T-helper 2 cell treated with Interferon-gamma antibody and Interleukin-4, amounts not matched to agents 5 μg/mL and 100 μg/mL, for 36 hours (primary cell): ENCODE measurements at regions not wholly inside any gene's neighbourhood (a gene's known extent, or its start where the extent isn't known, plus 50 kb on each side); places are given as distances from the start of the nearest gene placed in this dataset.

Source experiments
- DNase-seq: peaks from one replicate; pipeline ENCODE4 v3.0.0; 2021; ENCODE audit warnings: low spot score
- H3K27ac Mint-ChIP-seq: one replicate; pipeline ENCODE4 v1.8.0; 2021; ENCODE audit warnings: mild to moderate bottlenecking, mixed read lengths
- H3K27me3 Mint-ChIP-seq: one replicate; pipeline ENCODE4 v1.8.0; 2021; ENCODE audit warnings: low read depth, mixed read lengths
- H3K36me3 Mint-ChIP-seq: one replicate; pipeline ENCODE4 v1.8.0; 2021; ENCODE audit warnings: low read depth, mixed read lengths
- H3K4me1 Mint-ChIP-seq: one replicate; pipeline ENCODE4 v1.8.0; 2021; ENCODE audit warnings: low read depth, mixed read lengths
- H3K4me3 Mint-ChIP-seq: one replicate; pipeline ENCODE4 v1.8.0; 2022; ENCODE audit warnings: mild to moderate bottlenecking, moderate library complexity, mixed read lengths
- H3K9me3 Mint-ChIP-seq: one replicate; pipeline ENCODE4 v1.8.0; 2021; ENCODE audit warnings: mixed read lengths

DNA sequence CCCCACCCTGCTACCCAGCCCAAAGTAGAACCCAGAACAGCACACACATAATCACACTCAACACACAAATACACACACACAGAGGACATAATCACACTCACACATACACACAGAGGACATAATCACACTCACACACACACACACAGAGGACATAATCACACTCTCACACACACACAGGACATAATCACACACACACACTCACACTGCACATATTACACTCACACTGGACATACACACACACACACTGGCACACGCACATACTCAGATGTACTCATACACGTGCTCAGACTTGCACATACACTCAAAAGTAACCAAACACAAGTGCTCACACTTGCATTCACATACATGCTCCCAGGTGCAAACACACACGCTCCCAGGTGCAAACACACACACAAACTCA, 54.3 kb upstream of the CAMK1G start:
- Mint-ChIP-seq H3K4me1 (no peaks in the 10 kb centered on the region), H3K36me3 (no peaks in the 10 kb centered on the region), H3K4me3 (no peak overlapping the region), H3K27ac (no peak overlapping the region), H3K9me3 (no peaks in the 10 kb centered on the region), H3K27me3 (peaks cover 25% of the 10 kb centered on the region)
- no peak for DNase-seq

DNA sequence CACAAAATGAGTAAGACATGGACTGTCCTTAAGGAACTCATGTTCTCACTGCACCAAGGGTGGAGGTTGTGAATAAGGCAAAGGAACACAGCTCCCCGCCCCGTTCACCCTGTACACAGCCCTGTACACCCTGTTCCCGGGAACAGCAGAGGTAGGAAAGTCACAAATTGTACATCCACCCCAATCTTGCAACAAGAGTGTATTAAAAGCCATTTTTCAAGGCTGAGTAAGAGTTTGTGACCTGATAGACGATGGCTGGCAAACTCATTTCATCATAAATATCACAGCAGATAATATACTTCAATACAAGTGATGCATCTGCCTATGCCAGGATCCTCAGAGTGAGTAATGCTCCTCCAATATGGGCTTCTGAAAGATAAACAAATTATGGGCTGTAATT, 52.5 kb upstream of the CAMK1G start:
- H3K4me1 Mint-ChIP-seq = no peaks in the 10 kb centered on the region
- no peaks in the 10 kb centered on the region for H3K9me3 Mint-ChIP-seq
- no peak for DNase-seq
- H3K27ac Mint-ChIP-seq = no peak overlapping the region
- no peaks in the 10 kb centered on the region for H3K36me3 Mint-ChIP-seq
- H3K4me3 Mint-ChIP-seq = no peak overlapping the region
- H3K27me3 Mint-ChIP-seq = peaks cover 25% of the 10 kb centered on the region

DNA sequence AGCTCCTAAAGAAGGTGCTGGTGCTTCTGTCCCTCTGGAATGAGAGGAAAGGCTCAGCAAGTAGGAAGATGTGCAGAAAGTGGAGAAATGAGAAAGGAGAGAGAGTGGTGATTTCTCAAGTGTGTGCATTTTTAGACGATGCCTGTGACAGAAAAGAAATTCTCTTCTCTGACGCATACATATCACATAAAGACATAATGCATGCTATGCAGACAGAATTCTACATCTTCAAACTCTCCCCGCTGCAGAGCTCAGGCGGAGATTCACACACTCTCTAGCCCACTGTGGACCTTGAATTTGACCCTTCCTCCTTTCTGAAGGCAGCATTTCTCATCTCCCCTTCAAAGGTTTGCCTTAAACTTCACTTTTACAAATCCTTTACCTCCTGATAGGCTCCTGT, 52.0 kb upstream of the CAMK1G start:
- H3K36me3 Mint-ChIP-seq = no peaks in the 10 kb centered on the region
- H3K27ac Mint-ChIP-seq = no peak overlapping the region
- DNase-seq = no peak
- H3K4me1 Mint-ChIP-seq = no peaks in the 10 kb centered on the region
- no peak overlapping the region for H3K4me3 Mint-ChIP-seq
- peaks cover 25% of the 10 kb centered on the region for H3K27me3 Mint-ChIP-seq
- H3K9me3 Mint-ChIP-seq = no peaks in the 10 kb centered on the region
